PC-3 (cell line): ENCODE measurements at regions not wholly inside any gene's neighbourhood (a gene's known extent, or its start where the extent isn't known, plus 50 kb on each side); places are given as distances from the start of the nearest gene placed in this dataset.

ENCODE experiments used
- ATAC-seq: fragments of 200-7000 bp; cut with Tn5 transposase; 2 replicates; pipeline ENCODE4 v1.9.1; 2020; ENCODE audit warnings: mild to moderate bottlenecking, moderate library complexity
- BruUV-seq: library from RNA; stranded (reverse); fragments of 400-500 nt; replicated peaks from 2 replicates; lab custom pipeline; 2021; lab: Mats Ljungman, UMichigan
- CTCF ChIA-PET: fragments of 300-600 bp; sonication (Branson Sonifier 250); formaldehyde crosslinking; loops from one replicate; lab custom pipeline; 2022; ENCODE audit warnings: antibody characterized with exemption; lab: Charles Lee
- POLR2A ChIA-PET: fragments of 300-600 bp; sonication (Branson Sonifier 250); formaldehyde crosslinking; loops from one replicate; lab custom pipeline; 2022; ENCODE audit warnings: antibody characterized with exemption; ENCODE audit not compliant: unreplicated experiment; lab: Charles Lee
- DNase-seq: peaks from one replicate; pipeline ENCODE4 v3.0.0-alpha.2; 2015
- H2AFZ ChIP-seq: fragments of 300-600 bp; sonication (generic); 2 replicates; pipeline ENCODE4 v1.6.0; 2016; ENCODE audit warnings: antibody characterized with exemption, low read length
- H3F3A ChIP-seq: fragments of 300-600 bp; sonication (generic); one replicate; pipeline ENCODE4 v1.6.0; 2017; ENCODE audit warnings: antibody characterized with exemption, low read length, control low read depth, mild to moderate bottlenecking; ENCODE audit not compliant: unreplicated experiment
- H3K27ac ChIP-seq: fragments of 300-600 bp; sonication (generic); 2 replicates; pipeline ENCODE4 v1.5.1; 2016; ENCODE audit warnings: mild to moderate bottlenecking, low read length
- H3K27me3 ChIP-seq: fragments of 300-600 bp; sonication (generic); 2 replicates; pipeline ENCODE4 v1.6.1; 2016; ENCODE audit warnings: low read length, mixed read lengths
- H3K36me3 ChIP-seq: fragments of 300-600 bp; sonication (generic); 2 replicates; pipeline ENCODE4 v1.6.1; 2016; ENCODE audit warnings: low read depth, mixed run types, low read length, mixed read lengths
- H3K4me1 ChIP-seq: fragments of 300-600 bp; sonication (generic); 2 replicates; pipeline ENCODE4 v1.5.1; 2016; ENCODE audit warnings: low read length; ENCODE audit not compliant: insufficient read depth
- H3K4me2 ChIP-seq: fragments of 300-600 bp; sonication (generic); 2 replicates; pipeline ENCODE4 v1.6.0; 2016; ENCODE audit warnings: low read length
- H3K4me3 ChIP-seq: fragments of 300-600 bp; sonication (generic); 2 replicates; pipeline ENCODE4 v1.5.1; 2016; ENCODE audit warnings: mild to moderate bottlenecking, low read length, mixed read lengths
- H3K79me2 ChIP-seq: fragments of 300-600 bp; sonication (generic); 2 replicates; pipeline ENCODE4 v1.6.1; 2017; ENCODE audit warnings: low read length, mixed read lengths
- H3K9ac ChIP-seq: fragments of 300-600 bp; sonication (generic); 2 replicates; pipeline ENCODE4 v1.6.0; 2016; ENCODE audit warnings: mild to moderate bottlenecking, low read length
- H3K9me2 ChIP-seq: fragments of 300-600 bp; sonication (generic); replicated peaks from 2 replicates; pipeline ENCODE4 v1.6.1; 2016; ENCODE audit warnings: mixed run types, low read length, mixed read lengths
- H3K9me3 ChIP-seq: fragments of 300-600 bp; sonication (generic); 2 replicates; pipeline ENCODE4 v1.6.1; 2016; ENCODE audit warnings: low read length, mixed read lengths
- H4K20me1 ChIP-seq: fragments of 300-600 bp; sonication (generic); 2 replicates; pipeline ENCODE4 v1.6.1; 2016; ENCODE audit warnings: low read length, mixed read lengths
- CTCF ChIP-seq: fragments of 300-600 bp; sonication (generic); conservative IDR thresholded peaks from 2 replicates; pipeline ENCODE4 v1.5.1; 2017; ENCODE audit warnings: antibody characterized with exemption, low read depth, mild to moderate bottlenecking, low read length
- EZH2 ChIP-seq: fragments of 300-600 bp; sonication (generic); IDR thresholded peaks from one replicate; pipeline ENCODE4 v1.6.1; 2017; ENCODE audit warnings: antibody characterized with exemption, mild to moderate bottlenecking, low read length; ENCODE audit not compliant: unreplicated experiment
- EZH2phosphoT487 ChIP-seq: fragments of 300-600 bp; sonication (generic); IDR thresholded peaks from 2 replicates; pipeline ENCODE4 v1.6.1; 2018; ENCODE audit warnings: mild to moderate bottlenecking, antibody characterized with exemption, low read length, borderline replicate concordance
- intact Hi-C: fragments of 100-400 bp; cut with micrococcal nuclease; formaldehyde crosslinking; loops from 2 replicates; pipeline ENCODE4 v1.9.0; 2023

GRCh38 chr4:81921751-81922159 is 450.0 kb upstream of the RASGEF1B start:
- DNase-seq (no peak), ATAC-seq (no peak)
- ChIA-PET POLR2A (no interaction called here), CTCF (no interaction called here)
- no peak overlapping the region for H3K9ac ChIP-seq
- no peaks in the 10 kb centered on the region for H3K79me2 ChIP-seq
- no peaks in the 10 kb centered on the region for H3K9me3 ChIP-seq
- H3F3A ChIP-seq = no peaks in the 10 kb centered on the region
- intact Hi-C loops = no loop called here
- TF ChIP-seq CTCF = no peak
- no peak for TF ChIP-seq EZH2phosphoT487
- TF ChIP-seq EZH2 = no peak
- no peak overlapping the region for H3K4me3 ChIP-seq
- H2AFZ ChIP-seq = no peak overlapping the region
- peaks cover 15% of the 10 kb centered on the region for H3K27me3 ChIP-seq
- H3K27ac ChIP-seq = no peak overlapping the region
- no peaks in the 10 kb centered on the region for H4K20me1 ChIP-seq
- no peaks in the 10 kb centered on the region for H3K4me1 ChIP-seq
- no peaks in the 10 kb centered on the region for H3K9me2 ChIP-seq
- H3K4me2 ChIP-seq = no peak overlapping the region
- no TSS peak for BruUV-seq
- H3K36me3 ChIP-seq = no peaks in the 10 kb centered on the region

- no TSS peak for BruUV-seq
- no peak overlapping the region for H3K4me2 ChIP-seq
- ATAC-seq = no peak
Observed at GRCh38 chr4:81919810-81920209, 448.1 kb upstream of the RASGEF1B start.

More at GRCh38 chr4:81919810-81920209, 448.1 kb upstream of the RASGEF1B start:
- H3K9me3 ChIP-seq = no peaks in the 10 kb centered on the region
- H3K9ac ChIP-seq = no peak overlapping the region
- H3K4me1 ChIP-seq = no peaks in the 10 kb centered on the region
- H3K27me3 ChIP-seq = peaks cover 12% of the 10 kb centered on the region
- no peaks in the 10 kb centered on the region for H4K20me1 ChIP-seq
- no peak overlapping the region for H3K4me3 ChIP-seq
- no peak overlapping the region for H2AFZ ChIP-seq
- ChIA-PET CTCF (no interaction called here), POLR2A (no interaction called here)
- no peaks in the 10 kb centered on the region for H3K36me3 ChIP-seq
- no peaks in the 10 kb centered on the region for H3K79me2 ChIP-seq
- intact Hi-C loops = no loop called here
- H3K27ac ChIP-seq = no peak overlapping the region
- no peaks in the 10 kb centered on the region for H3F3A ChIP-seq
- no peak for DNase-seq
- no peaks in the 10 kb centered on the region for H3K9me2 ChIP-seq
- no peak for TF ChIP-seq EZH2
- no peak for TF ChIP-seq CTCF
- no peak for TF ChIP-seq EZH2phosphoT487
